K562 (cell line): ENCODE measurements at regions not wholly inside any gene's neighbourhood (a gene's known extent, or its start where the extent isn't known, plus 50 kb on each side); places are given as distances from the start of the nearest gene placed in this dataset.
"Not testable (repeated sequence)": the region's sequence is repeated elsewhere in the genome, so short reads cannot be mapped to it uniquely, and the experiment has no call there.

ENCODE experiments used
- ATAC-seq: fragments of 200-7000 bp; cut with Tn5 transposase; 3 replicates; pipeline ENCODE4 v1.9.1; 2020; ENCODE audit warnings: moderate library complexity
- BruUV-seq: library from RNA; stranded (reverse); fragments of 400-500 nt; replicated peaks from 2 replicates; lab custom pipeline; 2021; lab: Mats Ljungman, UMichigan
- CTCF ChIA-PET: fragments of 300-600 bp; formaldehyde crosslinking; extraction: SDS; loops from one replicate; lab custom pipeline; 2021; ENCODE audit warnings: low intra/inter-chr PET ratio; lab: Yijun Ruan, JAX
- POLR2A ChIA-PET: fragments of 300-600, 350-650 bp; sonication (Branson Sonifier 250); formaldehyde crosslinking; extraction: SDS; loops from one replicate; lab custom pipeline; 2021; ENCODE audit warnings: antibody characterized with exemption, inconsistent platforms; lab: Yijun Ruan, JAX
- DNase-seq, 4 experiments: peaks; one replicate each; pipeline versions ENCODE4 v3.0.0 to v3.0.0-alpha.2; 2011 to 2018; ENCODE audit warnings: low spot score in 3 of 4, mixed read lengths in 3 of 4; ENCODE audit errors: extremely low read depth in 1 of 4
- FAIRE-seq: peaks from 2 replicates; lab custom pipeline; 2011; peaks lifted over from hg19 to GRCh38; lab: Jason Lieb, UNC
- H2AFZ ChIP-seq: 2 replicates; pipeline ENCODE4 v1.6.0; 2011; ENCODE audit warnings: low read depth, low read length, control low read depth, inconsistent platforms
- H3K27ac ChIP-seq: fragments of 200-600 bp; 3 replicates; pipeline ENCODE4 v1.8.0; 2011; ENCODE audit warnings: low read depth, mild to moderate bottlenecking, control low read depth, inconsistent platforms, low read length, moderate library complexity, mixed read lengths; ENCODE audit errors: extremely low read depth
- H3K27me3 ChIP-seq, 2 experiments: fragments of 300-600 bp in 1 of 2; 2 replicates in 1 of 2; 3 replicates in 1 of 2; pipeline versions ENCODE4 v1.6.0 to v1.8.0; 2011; ENCODE audit warnings: inconsistent platforms in 2 of 2, low read length in 2 of 2, mild to moderate bottlenecking in 1 of 2, mixed read lengths in 1 of 2, moderate library complexity in 1 of 2; ENCODE audit not compliant: control insufficient read depth in 2 of 2, insufficient read depth in 2 of 2
- H3K36me3 ChIP-seq: fragments of 300-600 bp; 3 replicates; pipeline ENCODE4 v1.8.0; 2011; ENCODE audit warnings: mild to moderate bottlenecking, low read length, inconsistent platforms; ENCODE audit not compliant: control insufficient read depth, insufficient read depth
- H3K4me1 ChIP-seq, 2 experiments: fragments of 200-600 bp in 1 of 2; replicated peaks in 1 of 2; 2 replicates in 1 of 2; 3 replicates in 1 of 2; pipeline versions ENCODE4 v1.5.1 to v1.8.0; 2011; ENCODE audit warnings: inconsistent platforms in 2 of 2, low read length in 2 of 2, mild to moderate bottlenecking in 1 of 2, mixed read lengths in 1 of 2, moderate library complexity in 1 of 2; ENCODE audit not compliant: control insufficient read depth in 2 of 2, insufficient read depth in 2 of 2
- H3K4me2 ChIP-seq: 2 replicates; pipeline ENCODE4 v1.6.1; 2011; ENCODE audit warnings: low read length, control low read depth, inconsistent platforms, mixed read lengths; ENCODE audit not compliant: insufficient read depth
- H3K4me3 ChIP-seq: fragments of 200-600 bp; sonication (generic), shearing (Covaris generic); 2 replicates; pipeline ENCODE4 v1.5.1; 2016; ENCODE audit warnings: control low read depth, inconsistent platforms
- H3K79me2 ChIP-seq: fragments of 200-600 bp; 3 replicates; pipeline ENCODE4 v1.8.0; 2011; ENCODE audit warnings: low read length, inconsistent platforms; ENCODE audit not compliant: control insufficient read depth, insufficient read depth
- H3K9ac ChIP-seq, 2 experiments: 2 replicates each; pipeline versions ENCODE4 v1.6.0 to v1.6.1; 2011; ENCODE audit warnings: low read depth in 2 of 2, low read length in 2 of 2, control low read depth in 1 of 2, inconsistent platforms in 1 of 2, mild to moderate bottlenecking in 1 of 2, mixed read lengths in 1 of 2; ENCODE audit not compliant: insufficient read depth in 1 of 2
- H3K9me1 ChIP-seq: one replicate; pipeline ENCODE4 v1.6.0; 2011; ENCODE audit warnings: inconsistent platforms, mild to moderate bottlenecking, low read length, moderate library complexity; ENCODE audit not compliant: control insufficient read depth, insufficient read depth
- H3K9me3 ChIP-seq: replicated peaks from 2 replicates; pipeline ENCODE4 v1.5.1; 2011; ENCODE audit warnings: low read depth, low read length, inconsistent platforms; ENCODE audit not compliant: control insufficient read depth, insufficient read depth
- H4K20me1 ChIP-seq: replicated peaks from 2 replicates; pipeline ENCODE4 v1.6.1; 2011; ENCODE audit warnings: low read length, inconsistent platforms, mixed read lengths; ENCODE audit not compliant: control insufficient read depth, insufficient read depth
- CAMTA2 ChIP-seq: fragments of 250-450 bp; sonication (Bioruptor Pico); conservative IDR thresholded peaks from 2 replicates; pipeline ENCODE4 v1.5.1; 2022
- HMG20A ChIP-seq: fragments of 450-650 bp; formaldehyde crosslinking; conservative IDR thresholded peaks from 2 replicates; pipeline ENCODE4 v1.4.0; 2020; ENCODE audit warnings: mild to moderate bottlenecking, mixed read lengths
- POLR2AphosphoS5 ChIP-seq: IDR thresholded peaks from 2 replicates; pipeline ENCODE4 v1.6.1; 2011; ENCODE audit warnings: mild to moderate bottlenecking, low read depth, low read length, moderate library complexity; ENCODE audit not compliant: control insufficient read depth, insufficient read depth
- RBM25 ChIP-seq: fragments of 200-400 bp; formaldehyde crosslinking; IDR thresholded peaks from 2 replicates; pipeline ENCODE4 v1.6.1; 2018; ENCODE audit warnings: low read length, low read depth, moderate library complexity; ENCODE audit not compliant: severe bottlenecking
- ZBTB11 ChIP-seq, 3 experiments: fragments of 200-800 bp in 1 of 3; fragments of 250-450 bp in 1 of 3; fragments of 450-650 bp in 1 of 3; sonication (Bioruptor Pico) in 1 of 3; sonication (Bioruptor generic) in 1 of 3; formaldehyde crosslinking in 1 of 3; IDR thresholded peaks; 2 replicates each; pipeline versions ENCODE4 v1.6.1 to v1.8.0; 2016 to 2022; ENCODE audit warnings: mild to moderate bottlenecking in 2 of 3, missing genetic modification characterization in 2 of 3, missing compliant biosample characterization in 1 of 3, moderate library complexity in 1 of 3
- ZNF121 ChIP-seq: sonication (generic); formaldehyde crosslinking; conservative IDR thresholded peaks from 2 replicates; pipeline ENCODE4 v1.8.0; 2022; ENCODE audit warnings: missing genetic modification reagents
- WGBS: fragments of 100-300 bp; shearing (Covaris generic); methylation state at CpG from one replicate; pipeline ENCODE4 v1.1.6; 2016; ENCODE audit warnings: low coverage, mixed read lengths; ENCODE audit not compliant: insufficient coverage; ENCODE audit errors: missing lambda C conversion rate; 5-methylcytosine and 5-hydroxymethylcytosine counted together
- in situ Hi-C: fragments of 300-500 bp; cut with MboI; formaldehyde crosslinking; loops from 4 replicates; pipeline ENCODE4 v1.15.0; 2018; ENCODE audit warnings: inconsistent platforms, mixed read lengths
- intact Hi-C: fragments of 100-400 bp; cut with micrococcal nuclease; formaldehyde crosslinking; loops from 2 replicates; pipeline ENCODE4 v1.14.2; 2022
- TF ChIP-seq, protein P1 (sequence below): sonication (generic); formaldehyde crosslinking; IDR thresholded peaks from 2 replicates; pipeline ENCODE4 v1.8.1; 2023; ENCODE audit warnings: missing genetic modification reagents, mild to moderate bottlenecking, borderline replicate concordance

- H3K79me2 ChIP-seq, BruUV-seq, CTCF ChIA-PET, H3K36me3 ChIP-seq, DNase-seq, H3K9ac ChIP-seq, H3K9me1 ChIP-seq, H4K20me1 ChIP-seq, H3K9me3 ChIP-seq, H3K4me1 ChIP-seq, H3K27ac ChIP-seq, intact Hi-C loops, FAIRE-seq, in situ Hi-C loops, H3K27me3 ChIP-seq, H3K4me3 ChIP-seq, H3K4me2 ChIP-seq, ATAC-seq, POLR2A ChIA-PET: not testable (repeated sequence)
- WGBS = 86% methylated on average over 1 of the region's 1 CpG
- peak; percentile 78 for TF ChIP-seq ZNF121 (CRISPR knock-in tag)
- H2AFZ ChIP-seq = peak overlapping the region; percentile 17; the same call in 1 of the 2 replicates
Observed at GRCh38 chr3:178112552-178112951, 423.7 kb upstream of the KCNMB2 start.

- POLR2A ChIA-PET = no interaction called here
- intact Hi-C loops = no loop called here
- no peak overlapping the region for H3K4me2 ChIP-seq
- H3K9ac ChIP-seq = no peak overlapping the region
- no peak overlapping the region for H3K27ac ChIP-seq
- FAIRE-seq = no peak
- no peaks in the 10 kb centered on the region for H4K20me1 ChIP-seq
- ATAC-seq = no peak
- CTCF ChIA-PET = no interaction called here
- no peak overlapping the region for H2AFZ ChIP-seq
- H3K4me3 ChIP-seq = no peak overlapping the region
- no peaks in the 10 kb centered on the region for H3K27me3 ChIP-seq
- no peaks in the 10 kb centered on the region for H3K9me3 ChIP-seq
- H3K36me3 ChIP-seq = no peaks in the 10 kb centered on the region
- H3K9me1 ChIP-seq = no peaks in the 10 kb centered on the region
- H3K4me1 ChIP-seq = no peaks in the 10 kb centered on the region
- in situ Hi-C loops = no loop called here
- no TSS peak for BruUV-seq
- no peak for DNase-seq
- 17% methylated on average over 3 of the region's 3 CpGs for WGBS
- no peaks in the 10 kb centered on the region for H3K79me2 ChIP-seq
- TF ChIP-seq HMG20A (CRISPR knock-in tag) = no peak
- TF ChIP-seq, protein P1, sequence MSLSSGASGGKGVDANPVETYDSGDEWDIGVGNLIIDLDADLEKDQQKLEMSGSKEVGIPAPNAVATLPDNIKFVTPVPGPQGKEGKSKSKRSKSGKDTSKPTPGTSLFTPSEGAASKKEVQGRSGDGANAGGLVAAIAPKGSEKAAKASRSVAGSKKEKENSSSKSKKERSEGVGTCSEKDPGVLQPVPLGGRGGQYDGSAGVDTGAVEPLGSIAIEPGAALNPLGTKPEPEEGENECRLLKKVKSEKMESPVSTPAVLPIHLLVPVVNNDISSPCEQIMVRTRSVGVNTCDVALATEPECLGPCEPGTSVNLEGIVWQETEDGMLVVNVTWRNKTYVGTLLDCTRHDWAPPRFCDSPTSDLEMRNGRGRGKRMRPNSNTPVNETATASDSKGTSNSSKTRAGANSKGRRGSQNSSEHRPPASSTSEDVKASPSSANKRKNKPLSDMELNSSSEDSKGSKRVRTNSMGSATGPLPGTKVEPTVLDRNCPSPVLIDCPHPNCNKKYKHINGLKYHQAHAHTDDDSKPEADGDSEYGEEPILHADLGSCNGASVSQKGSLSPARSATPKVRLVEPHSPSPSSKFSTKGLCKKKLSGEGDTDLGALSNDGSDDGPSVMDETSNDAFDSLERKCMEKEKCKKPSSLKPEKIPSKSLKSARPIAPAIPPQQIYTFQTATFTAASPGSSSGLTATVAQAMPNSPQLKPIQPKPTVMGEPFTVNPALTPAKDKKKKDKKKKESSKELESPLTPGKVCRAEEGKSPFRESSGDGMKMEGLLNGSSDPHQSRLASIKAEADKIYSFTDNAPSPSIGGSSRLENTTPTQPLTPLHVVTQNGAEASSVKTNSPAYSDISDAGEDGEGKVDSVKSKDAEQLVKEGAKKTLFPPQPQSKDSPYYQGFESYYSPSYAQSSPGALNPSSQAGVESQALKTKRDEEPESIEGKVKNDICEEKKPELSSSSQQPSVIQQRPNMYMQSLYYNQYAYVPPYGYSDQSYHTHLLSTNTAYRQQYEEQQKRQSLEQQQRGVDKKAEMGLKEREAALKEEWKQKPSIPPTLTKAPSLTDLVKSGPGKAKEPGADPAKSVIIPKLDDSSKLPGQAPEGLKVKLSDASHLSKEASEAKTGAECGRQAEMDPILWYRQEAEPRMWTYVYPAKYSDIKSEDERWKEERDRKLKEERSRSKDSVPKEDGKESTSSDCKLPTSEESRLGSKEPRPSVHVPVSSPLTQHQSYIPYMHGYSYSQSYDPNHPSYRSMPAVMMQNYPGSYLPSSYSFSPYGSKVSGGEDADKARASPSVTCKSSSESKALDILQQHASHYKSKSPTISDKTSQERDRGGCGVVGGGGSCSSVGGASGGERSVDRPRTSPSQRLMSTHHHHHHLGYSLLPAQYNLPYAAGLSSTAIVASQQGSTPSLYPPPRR (CRISPR knock-in tag) = no peak
- TF ChIP-seq POLR2AphosphoS5 = no peak
- TF ChIP-seq ZBTB11 (CRISPR knock-in tag; IDR thresholded peaks at IDR 0.05) = no peak
- TF ChIP-seq RBM25 = no peak
- TF ChIP-seq CAMTA2 (CRISPR knock-in tag) = no peak
Observed at GRCh38 chr3:178117641-178118040, 418.6 kb upstream of the KCNMB2 start.
